ENCODE measurements at regions not wholly inside any gene's neighbourhood (a gene's known extent, or its start where the extent isn't known, plus 50 kb on each side); places are given as distances from the start of the nearest gene placed in this dataset.
"Not testable (repeated sequence)": the region's sequence is repeated elsewhere in the genome, so short reads cannot be mapped to it uniquely, and the experiment has no call there.

DNA sequence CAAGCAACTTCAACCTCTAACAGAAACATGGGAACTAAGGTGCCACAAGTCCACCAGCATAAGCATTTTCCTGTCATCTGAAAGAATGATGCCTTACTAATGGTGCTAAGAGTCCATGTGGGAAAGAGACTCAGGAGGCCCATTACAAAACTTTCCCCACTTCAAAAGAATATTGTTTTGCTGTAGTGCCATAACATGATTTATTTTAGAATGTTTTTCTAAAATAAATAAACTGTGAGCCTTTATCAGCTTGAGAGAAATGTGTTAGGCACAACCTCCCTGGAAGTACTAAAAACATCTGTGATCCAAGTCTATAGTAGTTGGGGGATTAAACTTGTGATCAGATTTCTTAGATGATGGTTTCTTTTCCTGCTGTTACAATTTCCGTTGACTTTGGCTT lies 330.1 kb upstream of the MAP3K7 start:
- no peak for DNase-seq

DNA sequence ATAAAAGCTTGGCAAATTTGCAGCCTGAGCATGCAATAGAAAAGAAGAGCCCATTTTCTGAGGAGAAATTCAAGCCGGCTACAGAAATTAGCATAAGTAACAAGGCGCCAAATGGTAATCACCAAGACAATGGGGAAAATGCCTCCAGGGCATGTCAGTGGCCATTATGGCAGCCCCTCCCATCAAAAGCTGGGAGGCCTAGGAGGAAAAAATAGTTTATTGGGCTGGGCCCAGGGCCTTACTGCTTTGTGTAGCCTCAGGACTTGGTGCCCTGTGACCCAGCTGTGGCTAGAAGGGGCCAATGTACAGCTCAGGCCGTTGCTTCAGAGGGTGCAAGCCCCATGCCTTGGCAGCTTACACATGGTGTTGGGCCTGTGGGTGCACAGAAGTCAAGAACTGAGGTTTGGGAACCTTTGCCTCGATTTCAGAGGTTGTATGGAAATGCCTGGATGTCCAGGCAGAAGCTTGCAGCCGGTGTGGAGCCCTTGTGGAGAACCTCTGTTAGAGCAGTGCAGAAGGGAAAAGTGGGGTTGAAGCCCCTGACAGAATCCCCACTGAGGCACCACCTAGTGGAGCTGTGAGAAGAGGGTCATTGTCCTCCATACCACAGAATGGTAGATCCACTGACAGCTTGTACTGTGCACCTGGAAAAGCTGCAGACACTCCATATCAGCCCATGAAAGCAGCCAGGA lies 328.5 kb upstream of the MAP3K7 start:
- no peak for DNase-seq

DNA sequence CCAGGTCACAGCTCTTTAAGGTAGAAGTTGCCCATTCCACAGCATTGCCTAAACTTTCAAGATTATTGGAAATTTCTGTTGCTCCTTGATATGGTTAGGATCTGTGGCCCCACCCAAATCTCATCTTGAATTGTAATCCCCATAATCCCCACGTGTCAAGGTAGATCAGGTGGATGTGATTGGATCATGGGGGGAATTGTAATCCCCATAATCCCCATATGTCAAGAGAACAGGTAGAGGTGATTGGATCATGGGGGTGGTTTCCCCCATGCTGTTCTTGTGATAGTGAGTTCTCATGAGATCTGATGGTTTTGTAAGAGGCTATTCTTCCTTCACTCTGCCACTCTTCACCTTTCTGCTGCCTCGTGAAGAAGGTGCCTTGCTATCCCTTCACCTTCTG lies 327.4 kb upstream of the MAP3K7 start:
- DNase-seq = no peak

DNA sequence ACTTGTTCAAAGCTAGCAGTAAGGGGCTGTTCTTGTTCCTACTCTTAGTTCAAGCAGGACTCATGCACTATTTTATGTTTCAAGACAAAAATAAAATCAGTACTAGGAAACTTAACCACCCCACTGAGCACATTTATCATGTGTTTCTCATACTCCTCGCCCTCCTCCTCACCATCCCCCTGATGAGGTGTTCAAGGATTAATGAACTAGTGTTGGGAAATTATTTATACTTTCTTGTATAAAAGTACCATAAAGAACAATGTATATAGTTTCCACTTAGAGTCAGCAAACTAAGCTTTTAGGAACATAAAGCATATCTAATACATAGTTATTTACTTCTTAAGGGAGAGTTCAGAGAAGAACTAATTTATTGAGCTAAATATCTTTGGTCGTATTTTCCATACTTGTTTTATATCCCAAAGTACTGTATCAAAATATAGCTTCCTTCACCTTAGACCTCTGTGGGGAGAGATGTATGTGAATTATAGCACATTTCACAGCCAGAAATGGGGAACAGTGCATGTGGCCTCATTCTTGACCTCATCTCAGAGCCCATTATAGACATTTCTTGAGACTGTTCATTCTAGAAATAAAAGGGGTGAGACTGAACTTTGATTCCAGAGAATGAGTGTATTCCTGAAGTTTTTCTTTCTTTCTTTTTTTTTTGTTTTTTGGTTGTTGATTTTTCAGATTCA lies 326.5 kb upstream of the MAP3K7 start:
- no peak for DNase-seq

DNA sequence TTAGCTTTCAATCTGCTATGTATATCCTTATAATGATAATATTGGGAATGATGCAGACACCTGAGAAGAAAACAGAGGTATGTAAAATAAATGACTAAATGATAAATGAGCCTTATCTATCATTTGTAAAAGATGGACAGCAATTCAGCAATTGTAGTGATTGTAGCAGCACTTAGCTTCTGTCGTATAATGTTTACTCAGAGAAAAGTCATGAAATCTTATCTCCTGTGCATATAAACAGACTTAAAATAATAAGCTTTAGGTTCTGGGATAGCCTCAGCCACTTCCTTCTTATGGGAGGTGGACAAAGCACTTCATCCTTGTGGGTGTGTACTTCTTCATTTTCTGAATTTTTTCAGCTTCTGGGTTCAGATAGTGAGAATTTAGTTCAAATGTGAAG lies 324.8 kb upstream of the MAP3K7 start:
- no peak for DNase-seq

DNA sequence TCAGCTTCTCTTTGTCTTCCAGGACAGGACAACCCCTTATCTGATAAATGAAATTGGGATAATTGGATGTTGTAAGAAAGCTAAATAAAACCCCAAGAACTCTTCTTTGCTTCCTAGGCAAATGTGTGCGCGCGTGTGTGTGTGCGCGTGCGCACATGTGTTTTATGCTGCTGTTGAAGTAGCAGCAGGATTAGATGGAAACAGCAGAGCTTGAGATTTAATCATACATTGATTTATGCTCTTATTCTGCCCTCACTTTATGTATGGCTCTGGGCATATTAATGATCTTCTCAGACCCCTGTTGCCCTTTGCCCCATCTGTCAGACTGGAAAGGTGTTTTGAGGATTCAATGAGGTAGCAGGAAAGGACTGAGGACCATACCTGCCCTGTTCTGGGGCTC lies 324.0 kb upstream of the MAP3K7 start:
- no peak for DNase-seq

DNA sequence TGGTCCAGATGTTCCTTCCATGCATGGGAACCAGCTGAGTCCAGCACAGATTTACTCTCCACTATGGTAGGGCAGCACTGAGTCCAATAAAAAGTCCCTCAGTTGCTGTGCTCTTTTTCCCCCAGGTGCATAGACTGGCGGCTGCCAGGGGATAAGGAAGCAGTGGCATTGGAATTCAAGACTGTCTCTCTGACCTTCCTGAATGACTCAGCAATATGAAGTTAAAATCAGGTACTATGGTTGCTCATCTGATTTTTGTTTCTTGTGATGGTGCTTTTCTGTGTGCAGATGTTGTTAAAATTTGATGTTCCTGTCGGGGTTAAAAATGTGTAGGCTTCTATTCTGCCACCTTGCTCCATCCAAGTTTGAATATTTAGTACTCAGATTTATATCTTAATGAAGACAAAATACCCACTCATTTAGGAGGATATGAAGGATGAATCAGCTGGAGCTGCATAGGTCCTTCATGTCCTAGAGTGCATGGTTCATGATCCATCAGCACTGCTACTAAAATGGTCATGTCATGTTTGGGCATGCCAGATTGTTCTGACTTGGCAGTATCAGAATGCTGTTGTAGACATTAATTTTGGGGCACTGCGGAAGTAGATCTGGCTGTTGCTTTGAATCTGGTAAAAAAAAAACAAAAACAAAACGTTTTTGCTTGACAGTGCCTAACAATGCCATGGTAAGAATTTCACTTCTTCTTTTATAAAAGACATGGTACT lies 321.2 kb upstream of the MAP3K7 start:
- DNase-seq = no peak

DNA sequence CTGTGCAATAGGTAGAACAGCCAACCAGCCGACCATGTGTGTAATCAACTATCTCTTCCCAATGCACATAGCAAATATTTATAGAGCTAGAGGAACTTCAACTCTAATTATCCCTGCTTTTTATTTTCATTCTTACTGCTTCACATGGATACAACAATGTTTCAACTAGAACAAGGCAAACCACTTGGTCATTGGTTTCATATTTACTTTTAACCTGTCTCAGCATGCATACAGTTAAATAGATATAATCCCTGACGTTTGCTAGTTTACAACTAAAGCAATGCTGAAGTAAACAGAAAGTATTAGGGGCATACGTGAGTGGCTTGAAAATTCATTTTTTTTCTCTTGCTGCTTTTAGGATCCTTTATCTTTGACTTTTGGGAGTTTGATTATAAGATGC lies 318.5 kb upstream of the MAP3K7 start:
- DNase-seq = no peak

DNA sequence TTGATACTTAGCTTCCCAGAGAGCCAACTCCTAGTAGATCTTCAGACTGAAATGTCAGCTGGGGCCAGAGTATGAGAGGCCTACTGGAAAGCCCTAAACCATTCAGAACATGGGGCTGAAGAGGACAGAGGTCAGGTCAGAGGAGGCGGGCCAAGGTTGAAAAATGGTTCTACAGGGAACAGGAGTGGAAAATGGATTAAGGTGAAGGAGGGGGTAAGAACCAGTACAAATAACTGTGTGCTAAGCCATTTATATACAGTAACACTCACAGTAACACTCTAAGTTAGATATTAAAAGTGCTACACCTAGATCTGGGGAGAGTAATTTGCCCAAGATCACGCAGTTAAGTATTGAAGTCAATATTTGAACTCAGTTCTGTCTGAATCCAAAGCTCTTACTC lies 313.2 kb upstream of the MAP3K7 start:
- DNase-seq = no peak

DNA sequence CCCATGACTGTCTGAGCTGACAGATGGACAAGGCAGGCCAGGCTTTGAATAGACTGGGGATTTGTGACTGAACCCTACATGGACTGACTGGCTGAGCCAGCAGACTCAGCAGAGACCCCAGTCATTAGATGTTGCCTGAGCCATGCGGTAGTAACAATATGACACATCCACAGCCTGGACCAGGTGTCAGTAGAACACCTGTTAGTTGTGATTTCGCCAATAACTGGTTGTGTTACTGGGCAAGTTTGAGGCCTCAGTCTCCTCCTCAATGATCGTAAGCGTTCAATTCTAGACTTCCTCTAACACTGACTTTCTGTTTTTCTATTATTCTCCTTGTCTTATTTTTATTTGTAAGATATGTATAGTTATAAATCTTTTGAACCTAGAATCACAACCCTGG lies 311.9 kb upstream of the MAP3K7 start:
- DNase-seq = no peak

DNA sequence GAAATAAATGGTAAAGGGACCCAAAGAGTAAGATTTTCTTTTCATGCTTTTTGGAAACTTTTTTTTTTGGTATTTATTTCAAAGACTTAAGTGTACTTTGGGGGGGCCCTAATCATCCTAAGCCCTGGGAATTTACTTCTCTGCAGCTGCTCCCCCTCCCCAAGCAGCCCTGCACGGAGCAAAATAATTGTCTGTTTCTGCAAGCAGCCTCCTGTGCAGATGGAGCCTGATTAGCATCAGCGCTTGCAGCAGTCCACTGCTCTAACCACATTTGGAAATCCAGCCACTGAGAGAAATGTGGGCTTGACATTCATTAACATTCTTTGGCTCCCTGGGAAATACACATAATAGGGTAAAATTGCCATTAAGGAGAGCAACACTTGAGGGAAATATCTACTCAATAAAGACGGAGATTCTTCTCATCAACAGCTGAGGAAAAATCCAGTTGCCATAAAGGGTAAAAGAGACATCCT lies 309.2 kb upstream of the MAP3K7 start:
- no peak for DNase-seq

DNA sequence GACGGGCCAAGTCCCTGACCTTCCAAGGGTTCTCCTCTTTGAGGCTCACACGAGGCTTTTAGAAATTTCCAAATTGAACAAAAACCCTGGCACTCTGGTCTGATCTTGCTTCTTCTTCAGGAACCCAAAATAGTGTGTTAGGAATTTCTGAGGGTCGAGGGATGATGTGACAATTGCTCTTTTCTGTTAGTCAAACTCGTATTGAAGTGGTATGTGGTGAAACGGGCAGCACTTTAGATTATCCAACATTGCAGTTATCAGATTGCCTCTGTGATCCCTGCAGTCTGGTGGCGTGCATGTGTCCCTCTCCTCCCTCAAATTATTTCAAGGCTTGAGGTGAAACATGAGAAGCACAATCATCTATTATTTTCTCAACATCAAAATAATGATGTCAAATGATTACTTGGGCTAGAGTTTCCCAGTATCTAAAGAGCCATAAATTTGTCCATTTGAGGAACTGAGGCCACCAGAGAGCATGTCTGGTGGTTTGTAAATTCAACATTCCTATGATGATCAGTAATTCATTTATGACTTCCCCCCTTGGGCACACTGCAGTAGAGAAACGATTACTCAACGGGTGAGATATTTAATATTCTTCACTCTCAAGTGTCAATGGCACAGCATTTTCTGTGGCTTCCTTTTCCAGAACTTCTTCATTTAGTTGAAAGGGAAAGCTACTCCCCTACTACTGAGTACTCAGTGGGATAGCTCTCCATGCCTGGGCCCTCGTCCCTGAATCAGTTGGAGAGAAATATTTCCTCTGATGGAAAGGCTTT lies 308.6 kb upstream of the MAP3K7 start:
- no peak for DNase-seq

DNA sequence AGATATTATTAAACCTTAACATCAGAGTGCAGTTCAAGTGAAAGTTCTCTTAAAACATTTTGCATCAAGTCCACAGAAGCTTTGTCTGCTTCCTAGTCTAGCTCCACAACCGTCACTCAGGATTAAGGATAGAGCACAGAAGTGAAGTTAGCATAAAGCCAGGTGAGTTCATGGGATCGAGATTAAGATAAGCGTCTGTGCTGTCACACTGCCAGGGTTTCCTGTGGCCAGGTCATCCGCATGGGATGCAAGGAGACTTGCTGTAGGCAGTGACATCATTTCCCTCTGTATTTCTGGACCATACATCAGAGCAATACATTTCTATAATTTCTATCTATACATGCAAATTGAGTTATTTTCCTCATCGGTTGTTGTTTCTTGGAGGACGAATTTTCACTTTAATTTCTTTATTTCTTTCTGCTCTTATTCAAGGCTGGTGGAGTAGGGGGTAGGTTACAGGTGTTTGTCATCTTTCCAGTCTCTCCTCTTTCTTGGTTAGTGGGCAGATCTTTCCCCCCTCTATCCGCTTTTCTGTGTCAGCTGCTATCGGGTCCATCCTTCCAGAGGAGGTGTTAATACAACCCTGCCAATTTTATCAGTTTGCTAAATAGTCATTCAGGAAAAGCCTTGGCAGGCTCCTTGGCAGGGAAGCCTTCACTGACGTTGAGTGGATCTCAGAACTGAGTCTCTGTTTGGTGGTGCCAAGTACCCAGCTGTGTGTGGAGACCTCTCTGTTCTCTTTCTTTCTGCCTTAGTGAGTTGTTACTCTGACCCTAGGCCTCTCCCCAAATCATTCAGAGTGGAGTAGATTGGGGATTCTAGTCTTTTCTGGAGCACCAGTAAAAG lies 307.6 kb upstream of the MAP3K7 start:
- no peak for DNase-seq

DNA sequence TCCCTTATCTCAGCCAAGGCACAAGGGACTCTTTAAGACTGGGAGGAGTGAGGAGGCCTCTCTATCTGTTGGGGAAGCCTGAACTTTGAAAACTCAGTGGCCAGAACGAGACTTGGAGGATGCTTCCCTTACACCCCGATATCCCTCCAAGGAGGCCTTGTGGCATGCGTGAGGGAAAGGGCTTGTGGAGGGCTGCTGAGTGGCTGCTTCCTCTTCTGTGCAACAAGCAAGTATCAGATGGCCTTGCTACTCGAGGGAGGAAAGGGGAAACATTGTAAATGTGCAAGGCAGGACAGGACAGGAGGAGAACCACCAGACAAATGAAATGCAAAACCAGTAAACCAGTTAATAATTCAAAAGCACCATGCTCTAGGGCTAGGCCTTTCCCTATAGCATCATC lies 306.5 kb upstream of the MAP3K7 start:
- no peak for DNase-seq

DNA sequence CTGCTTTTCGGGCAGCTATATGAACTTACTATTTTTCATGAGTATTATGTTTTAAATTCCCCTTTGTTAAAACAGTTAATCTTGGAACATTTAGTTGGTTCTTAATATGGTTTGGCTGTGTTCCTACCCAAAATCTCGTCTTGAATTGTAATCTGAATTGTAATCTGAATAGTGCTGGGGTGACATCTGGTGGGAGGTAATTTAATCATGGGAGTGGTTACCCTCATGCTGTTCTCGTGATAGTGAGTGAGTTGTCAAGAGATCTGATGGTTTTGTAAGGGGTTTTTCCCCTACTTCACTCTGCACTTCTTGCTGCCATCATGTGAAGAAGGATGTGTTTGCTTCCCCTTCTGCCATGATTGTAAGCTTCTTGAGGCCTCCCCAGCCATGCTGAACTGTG lies 305.4 kb upstream of the MAP3K7 start:
- no peak for DNase-seq

DNA sequence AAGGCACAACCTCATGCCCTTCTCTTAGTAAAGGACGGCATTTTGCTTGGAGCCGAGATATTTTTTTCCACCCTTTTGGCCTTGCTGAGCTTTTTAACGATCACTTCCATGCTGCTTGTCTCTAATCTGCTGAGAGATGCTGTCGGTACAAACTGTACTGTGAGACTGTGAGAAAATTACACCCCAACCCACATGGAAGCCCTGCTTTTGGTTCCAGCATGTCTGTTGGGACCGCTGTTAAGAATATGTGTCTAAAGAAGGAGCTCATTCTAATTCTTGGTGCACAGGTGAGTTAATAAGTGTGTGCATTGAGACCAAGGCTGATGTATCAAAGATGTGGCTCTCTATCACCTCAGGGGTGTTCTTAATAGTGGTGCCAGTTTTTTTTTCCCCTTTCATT lies 304.5 kb upstream of the MAP3K7 start:
- DNase-seq = no peak

DNA sequence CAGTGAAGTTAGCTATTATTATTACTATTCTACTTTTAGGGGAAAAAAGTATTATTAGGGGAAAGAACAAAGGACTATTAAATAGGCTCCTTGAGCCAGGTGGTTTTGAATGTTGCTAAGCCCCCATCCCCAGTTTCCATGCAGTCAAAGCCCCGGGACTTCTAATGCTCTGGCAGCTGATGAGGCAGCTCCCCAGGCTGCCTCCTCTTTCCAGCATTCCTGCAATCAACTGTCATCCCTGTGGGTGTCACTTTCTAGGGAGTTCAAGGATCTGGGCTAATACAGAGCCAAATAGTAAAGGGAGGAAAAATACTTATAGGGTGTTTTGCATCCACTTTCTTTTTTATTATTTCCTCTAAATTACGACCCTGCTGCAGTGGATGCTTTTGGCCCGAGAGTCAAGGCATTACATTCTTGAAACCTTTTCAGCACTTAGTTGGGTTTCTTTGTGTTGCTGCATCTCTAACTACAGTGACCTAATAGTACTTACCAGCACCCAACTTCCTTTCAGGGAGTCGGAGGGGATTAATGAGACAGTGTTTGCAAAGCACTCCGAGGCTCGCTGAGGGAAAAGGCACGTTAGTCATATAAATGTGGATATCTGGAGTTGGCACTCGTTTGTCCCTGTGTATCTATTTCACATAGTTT lies 303.9 kb upstream of the MAP3K7 start:
- no peak for DNase-seq

DNA sequence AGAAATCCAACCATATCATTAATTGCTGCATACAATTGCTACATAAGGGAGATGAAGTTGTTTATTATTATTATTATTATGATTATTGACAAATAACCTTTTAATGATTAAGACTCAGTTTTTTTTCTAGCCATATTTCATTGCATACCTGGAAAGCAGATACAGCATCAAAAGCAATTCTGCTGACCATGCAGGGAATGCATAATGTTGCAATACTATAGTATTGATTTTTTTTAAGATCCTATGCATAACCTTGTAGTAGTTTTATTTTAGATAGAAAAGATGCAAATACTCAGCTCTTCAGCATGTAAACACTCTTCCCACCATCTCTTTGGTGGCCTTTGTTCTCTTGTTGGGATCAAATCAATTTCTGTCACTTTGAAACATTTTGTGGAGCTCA lies 300.9 kb upstream of the MAP3K7 start:
- DNase-seq = no peak

DNA sequence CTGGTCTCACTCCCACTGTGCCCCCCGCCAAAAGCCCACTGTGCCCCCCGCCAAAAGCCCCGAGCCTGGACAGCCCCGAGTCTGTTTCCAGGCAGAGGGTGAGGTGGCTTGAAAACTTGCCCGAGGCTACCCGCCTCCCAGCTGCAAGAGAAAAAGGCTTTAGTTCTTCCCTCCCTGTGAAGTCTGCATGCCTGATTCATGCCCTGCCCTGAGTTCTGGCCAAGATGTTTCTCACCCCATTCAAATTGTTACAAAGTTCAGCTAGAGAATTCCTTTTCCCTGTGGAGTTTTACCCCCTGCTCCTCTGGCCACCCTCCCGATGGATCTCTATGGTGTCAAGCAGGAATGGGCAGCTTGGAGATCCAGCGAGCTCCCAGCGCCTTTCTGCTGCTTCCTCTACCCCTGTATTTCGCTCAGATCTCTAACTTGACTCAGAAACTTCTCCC lies 298.8 kb upstream of the MAP3K7 start:
- DNase-seq = no peak

DNA sequence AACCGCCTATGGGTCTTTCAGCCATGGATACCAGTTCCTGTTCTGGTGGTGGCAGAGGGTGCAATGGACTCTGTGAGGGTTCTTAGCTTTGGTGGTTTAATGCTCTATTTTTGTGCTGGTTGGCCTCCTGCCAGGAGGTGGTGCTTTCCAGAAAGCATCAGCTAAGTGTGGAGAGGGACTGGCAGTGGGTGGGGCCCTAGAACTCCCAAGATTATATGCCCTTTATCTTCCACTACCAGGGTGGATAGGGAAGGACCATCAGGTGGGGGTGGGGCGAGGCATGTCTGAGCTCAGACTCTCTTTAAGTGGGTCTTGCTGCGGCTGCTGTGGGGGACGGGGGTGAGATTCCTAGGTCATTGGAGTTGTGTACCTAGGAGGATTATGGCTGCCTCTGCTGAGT lies 298.3 kb upstream of the MAP3K7 start:
- DNase-seq = not testable (repeated sequence)

DNA sequence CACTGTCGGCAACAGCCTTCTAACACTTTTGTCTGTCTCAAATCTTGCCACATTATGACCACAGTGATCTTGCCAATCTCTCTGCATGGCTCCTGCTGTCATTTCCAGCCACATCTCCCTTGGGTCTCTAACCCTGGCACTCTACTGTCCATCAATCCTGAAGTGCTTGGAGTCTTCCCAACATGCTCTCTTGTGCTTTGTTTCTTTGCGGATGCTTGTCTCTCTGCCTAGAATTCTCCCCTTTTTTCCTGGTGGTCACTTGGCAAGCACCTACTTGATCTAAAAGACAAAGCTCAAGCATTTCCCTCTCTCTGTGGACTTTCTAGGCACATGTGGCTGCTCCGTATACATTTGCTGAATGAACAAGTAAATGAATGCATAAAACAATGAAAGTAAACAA lies 290.7 kb upstream of the MAP3K7 start:
- no peak for DNase-seq

DNA sequence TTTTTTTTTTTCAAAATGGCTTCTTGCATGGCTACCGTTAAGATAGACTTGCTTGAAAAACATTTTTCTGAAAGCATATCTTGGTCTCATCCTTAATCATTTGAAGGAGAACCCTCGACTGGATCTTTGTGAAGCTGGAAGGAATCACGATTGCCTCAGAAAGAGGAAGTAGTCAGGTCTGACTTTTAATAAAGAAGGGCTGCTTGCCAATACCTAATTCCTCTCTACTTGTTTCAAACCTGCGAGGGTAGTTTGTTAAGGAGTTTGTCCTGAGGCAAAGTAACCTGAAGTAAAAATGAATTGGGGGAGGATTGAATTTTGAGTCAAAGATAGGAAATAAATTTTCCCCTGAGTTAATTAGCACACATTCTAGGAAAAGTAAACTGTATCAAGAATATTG lies 288.1 kb upstream of the MAP3K7 start:
- DNase-seq = no peak
